ENCODE measurements at regions not wholly inside any gene's neighbourhood (a gene's known extent, or its start where the extent isn't known, plus 50 kb on each side); places are given as distances from the start of the nearest gene placed in this dataset.

GRCh38 chr18:61225336-61225735 lies 107.9 kb upstream of the CDH20 start:
- H3K4me3 ChIP-seq (ENCODE audit: extremely low read depth in 1 of 4, insufficient read depth in 2 of 4, low read depth in 3 of 4, low read length in 4 of 4) = no peak overlapping the region
- H3K79me1 ChIP-seq (ENCODE audit: low read depth, low read length) = no peaks in the 10 kb centered on the region
- no peaks in the 10 kb centered on the region for H3K4me1 ChIP-seq (replicated peaks in 1 of 4; ENCODE audit: control insufficient read depth in 3 of 4, insufficient read depth in 4 of 4, low read length in 3 of 4)
- peaks cover 0 to 7% of the 10 kb centered on the region in 2 experiments; a peak in 1 of 4 replicates for H3K9me3 ChIP-seq (ENCODE audit: insufficient read depth in 2 of 2, low read depth in 1 of 2, low read length in 1 of 2)
- no peak overlapping the region for H3K4me2 ChIP-seq (ENCODE audit: insufficient read depth in 1 of 2, low read depth in 2 of 2, low read length in 2 of 2)
- H4K8ac ChIP-seq (ENCODE audit: extremely low read depth, insufficient read depth, low read length) = no peak overlapping the region
- FAIRE-seq (no peak), DNase-seq (ENCODE audit: low read depth in 1 of 2, low spot score in 2 of 2) (no peak)
- no peaks in the 10 kb centered on the region for H3K79me2 ChIP-seq (ENCODE audit: control insufficient read depth in 1 of 2, insufficient read depth in 2 of 2, low read length in 2 of 2)
- H3K4ac ChIP-seq (replicated peaks; ENCODE audit: insufficient read length, low read depth, low read length) = no peak overlapping the region
- H3K56ac ChIP-seq (replicated peaks; ENCODE audit: insufficient read length, low read depth, low read length) = no peak overlapping the region
- H3K18ac ChIP-seq (ENCODE audit: extremely low read depth, low read length) = no peak overlapping the region
- H3K27ac ChIP-seq (ENCODE audit: low read depth, low read length) = no peak overlapping the region
- H3K23ac ChIP-seq (ENCODE audit: insufficient read length) = no peak overlapping the region
- H2BK5ac ChIP-seq (ENCODE audit: low read depth, low read length) = no peak overlapping the region
- no peak overlapping the region for H2BK20ac ChIP-seq (ENCODE audit: low read length)
- CTCF ChIA-PET (ENCODE audit: partially characterized antibody) = no interaction called here
- H4K5ac ChIP-seq (ENCODE audit: insufficient read length, low read depth, low read length) = no peak overlapping the region
- H2BK120ac ChIP-seq (replicated peaks; ENCODE audit: low read depth, low read length) = no peak overlapping the region
- no peaks in the 10 kb centered on the region for H4K20me1 ChIP-seq (replicated peaks in 1 of 2; ENCODE audit: control insufficient read depth in 1 of 2, insufficient read depth in 2 of 2, low read length in 2 of 2)
- no peaks in the 10 kb centered on the region for H3K27me3 ChIP-seq (replicated peaks in 1 of 4; ENCODE audit: control insufficient read depth in 3 of 4, extremely low read depth in 1 of 4, insufficient read depth in 3 of 4, low read length in 3 of 4)
- H3K9ac ChIP-seq (replicated peaks in 1 of 4; ENCODE audit: extremely low read depth in 1 of 4, low read depth in 3 of 4, low read length in 3 of 4) = no peak overlapping the region
- no peak overlapping the region for H2BK12ac ChIP-seq (ENCODE audit: low read depth, low read length)
- no peaks in the 10 kb centered on the region for H3K36me3 ChIP-seq (ENCODE audit: control insufficient read depth in 2 of 4, insufficient read depth in 4 of 4, low read length in 3 of 4)
- POLR2A ChIA-PET (ENCODE audit: partially characterized antibody) = no interaction called here
- H2AFZ ChIP-seq (ENCODE audit: low read length) = no peak overlapping the region
- no peak overlapping the region for H2BK15ac ChIP-seq (ENCODE audit: low read length)
- H4K91ac ChIP-seq (replicated peaks; ENCODE audit: insufficient read length, low read length) = no peak overlapping the region
- no peak overlapping the region for H3K14ac ChIP-seq (ENCODE audit: insufficient read length)
- H3K23me2 ChIP-seq (ENCODE audit: low read depth, low read length) = no peaks in the 10 kb centered on the region
- H2AK5ac ChIP-seq (ENCODE audit: low read depth, low read length) = no peak overlapping the region
- no peak for TF ChIP-seq RXRA (IDR thresholded peaks at IDR 0.05; ENCODE audit: insufficient read depth, low read depth, low read length)
- TF ChIP-seq ATF3 (IDR thresholded peaks at IDR 0.05; ENCODE audit: insufficient read depth, low read depth, low read length) = no peak
- no peak for TF ChIP-seq SP4 (IDR thresholded peaks at IDR 0.05; ENCODE audit: low read length)
- TF ChIP-seq EGR1 (IDR thresholded peaks at IDR 0.05; ENCODE audit: borderline replicate concordance, low read depth, low read length) = no peak
- TF ChIP-seq SAP30 (IDR thresholded peaks at IDR 0.05; ENCODE audit: insufficient read depth, insufficient replicate concordance, low read length) = no peak
- no peak for TF ChIP-seq RBBP5 (IDR thresholded peaks at IDR 0.05; ENCODE audit: borderline replicate concordance, low read depth, low read length)
- no peak for TF ChIP-seq TCF12 (IDR thresholded peaks at IDR 0.05; ENCODE audit: low read depth, low read length)
- no peak for TF ChIP-seq ZNF274 (IDR thresholded peaks at IDR 0.05; ENCODE audit: borderline replicate concordance, extremely low read depth, low read length)
- no peak for TF ChIP-seq ASH2L (IDR thresholded peaks at IDR 0.05; ENCODE audit: low read length)
- TF ChIP-seq GABPA (IDR thresholded peaks at IDR 0.05; ENCODE audit: borderline replicate concordance, insufficient read depth, low read length) = no peak
- no peak for TF ChIP-seq SIX5 (IDR thresholded peaks at IDR 0.05; ENCODE audit: low read depth, low read length)
- TF ChIP-seq SIN3A (conservative IDR thresholded peaks at IDR 0.05 in 1 of 2, IDR thresholded peaks at IDR 0.05 in 1 of 2; ENCODE audit: low read depth in 1 of 2, low read length in 2 of 2) = no peak

All from H1 (cell line).